HG03135 (cell line): ENCODE measurements at regions not wholly inside any gene's neighbourhood (a gene's known extent, or its start where the extent isn't known, plus 50 kb on each side); places are given as distances from the start of the nearest gene placed in this dataset.

Source experiments
- ATAC-seq: cut with Tn5 transposase; IDR thresholded peaks from one replicate; pipeline ENCODE4 v1.9.1; 2021; ENCODE audit warnings: mild to moderate bottlenecking, moderate library complexity; ENCODE audit not compliant: unreplicated experiment

DNA sequence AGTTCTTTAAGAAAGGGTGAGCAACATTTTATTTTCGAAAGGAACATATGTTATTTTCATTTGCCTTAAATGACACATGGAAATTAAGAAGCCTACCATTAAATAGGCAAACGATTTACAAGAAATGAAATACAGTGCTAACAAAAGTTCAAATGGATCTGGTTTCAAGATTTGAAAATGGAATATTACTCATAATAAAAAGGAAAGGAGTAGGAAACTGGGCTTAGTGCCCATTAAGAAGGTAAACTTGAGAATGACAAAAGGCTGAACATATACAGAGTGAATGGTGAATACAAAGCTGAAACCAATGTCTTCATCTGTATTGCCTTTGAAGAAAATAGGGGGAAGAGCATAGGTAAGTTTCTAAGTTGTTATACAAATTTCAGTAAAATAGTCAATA lies 974.2 kb upstream of the C9orf72 start:
- ATAC-seq, result no peak

DNA sequence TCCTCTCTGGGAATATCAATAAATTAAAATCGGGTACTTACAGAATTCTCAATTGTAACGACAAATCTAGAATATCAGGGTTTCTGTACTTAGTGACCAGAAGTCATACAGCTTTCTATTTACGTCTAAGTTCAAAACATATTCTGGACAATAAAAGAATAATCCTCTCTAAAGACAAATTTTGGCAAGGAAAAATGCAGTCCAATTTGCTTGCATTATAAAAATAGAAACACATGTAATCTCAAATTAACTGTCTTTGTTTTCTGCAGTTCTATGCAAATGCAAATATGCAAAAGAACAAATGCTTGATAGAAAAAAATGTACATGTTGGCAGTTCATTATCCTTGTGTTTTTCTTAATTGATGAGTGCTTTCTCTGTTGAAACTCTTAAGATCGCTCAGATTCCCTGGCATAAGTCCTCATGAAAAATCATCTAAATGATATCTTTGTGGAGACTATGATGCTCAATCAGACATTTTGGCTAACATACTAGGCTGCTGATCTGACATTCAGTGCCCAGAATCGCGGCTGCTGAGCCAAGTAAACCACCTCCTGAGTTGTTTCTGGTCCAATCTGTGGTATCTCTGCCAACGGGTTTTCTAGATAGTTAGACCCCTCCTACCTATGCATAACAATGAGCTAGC lies 990.1 kb upstream of the C9orf72 start:
- no peak for ATAC-seq

DNA sequence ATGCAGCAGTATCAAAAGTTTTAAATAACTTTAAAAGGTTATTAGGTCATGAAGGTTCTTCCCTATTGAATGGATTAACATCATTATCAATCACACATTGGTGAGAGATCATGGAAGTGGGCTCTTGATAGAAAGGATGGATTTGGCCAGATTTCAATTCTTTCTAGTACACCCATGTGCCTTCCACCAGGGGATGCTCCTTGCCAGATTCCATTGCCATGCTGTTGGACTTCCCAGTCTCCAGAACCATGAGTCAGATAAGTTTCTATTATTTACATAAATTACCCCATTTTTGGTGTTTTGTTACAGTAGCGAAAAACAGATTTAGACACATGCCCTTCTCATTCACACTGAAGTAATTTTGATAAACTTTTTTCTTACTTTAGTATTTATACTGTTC lies 1010.6 kb upstream of the C9orf72 start:
- ATAC-seq, result no peak

DNA sequence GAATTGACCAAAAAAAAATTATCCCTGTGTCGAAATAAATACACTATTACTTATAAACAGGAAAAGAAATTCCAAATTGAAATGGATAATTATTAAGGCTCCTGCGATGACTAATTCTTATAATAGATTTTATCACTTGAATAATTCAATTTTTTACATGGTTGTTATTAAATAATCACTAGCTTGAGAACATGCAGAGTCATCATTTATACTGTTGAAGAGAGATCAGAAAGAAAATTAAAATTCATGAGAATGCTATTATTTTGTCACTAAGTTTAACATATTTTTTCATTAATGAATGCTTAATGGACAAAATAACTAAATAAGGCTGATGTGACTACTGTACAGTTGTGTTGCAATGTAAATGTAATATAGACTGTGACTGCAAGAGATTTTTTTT lies 1011.3 kb upstream of the C9orf72 start:
- no peak for ATAC-seq

DNA sequence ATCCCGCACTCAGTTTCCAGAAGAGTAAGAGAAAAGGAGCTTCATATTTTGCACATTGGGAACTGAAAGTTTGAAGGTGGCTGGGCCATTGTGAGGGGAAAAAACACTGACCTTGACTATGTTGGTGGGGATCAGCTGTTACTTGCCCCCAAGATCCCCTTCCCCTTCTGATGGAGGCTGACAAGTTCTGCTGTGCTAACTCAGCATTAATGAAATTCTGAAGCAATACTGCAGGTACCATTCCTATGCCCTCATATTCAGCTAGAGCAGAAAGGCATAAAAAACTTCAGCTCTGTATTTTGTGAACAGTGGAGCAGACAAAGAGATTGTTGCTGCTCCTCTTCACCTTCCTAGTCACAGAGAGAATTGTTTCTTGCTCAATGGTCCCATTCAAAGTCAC lies 1013.8 kb upstream of the C9orf72 start:
- no peak for ATAC-seq

DNA sequence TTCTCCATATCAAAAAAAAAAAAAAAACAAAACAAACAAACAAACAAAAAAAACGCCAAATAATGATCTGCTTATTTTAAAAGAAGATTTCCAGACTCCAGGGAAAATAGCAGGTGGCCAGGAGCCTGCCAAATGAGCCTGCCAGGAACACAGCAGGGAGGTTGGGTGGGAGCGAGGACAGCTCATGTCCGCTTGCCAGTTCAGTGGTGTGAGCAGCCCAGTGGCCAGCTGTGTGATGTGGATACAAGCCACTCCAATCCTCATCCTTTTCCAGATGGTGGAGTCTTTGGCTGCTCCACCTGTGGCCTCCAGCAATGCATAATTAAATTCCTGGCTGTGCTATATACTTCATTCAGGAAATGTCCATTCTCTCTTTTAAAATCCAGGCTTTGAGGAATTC lies 1025.1 kb upstream of the C9orf72 start:
- ATAC-seq, result no peak

DNA sequence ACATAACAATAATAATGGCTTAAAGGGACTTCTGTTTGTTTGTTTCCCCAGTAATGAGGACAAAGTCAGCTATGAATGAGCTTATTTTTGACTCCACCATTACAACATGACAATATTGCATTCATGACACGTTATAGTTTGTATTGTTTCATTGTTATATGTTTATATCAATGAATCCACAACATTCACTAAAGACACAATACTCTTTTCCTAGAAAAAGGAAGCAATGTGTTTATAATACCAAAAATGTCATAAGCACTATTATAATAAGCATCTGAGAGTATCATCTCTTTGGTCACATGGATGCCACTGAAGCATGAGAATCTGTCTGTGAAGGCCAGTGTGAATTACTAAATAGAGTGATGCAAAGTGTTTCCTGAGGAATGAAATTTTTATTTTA lies 1026.9 kb upstream of the C9orf72 start:
- ATAC-seq, result no peak

DNA sequence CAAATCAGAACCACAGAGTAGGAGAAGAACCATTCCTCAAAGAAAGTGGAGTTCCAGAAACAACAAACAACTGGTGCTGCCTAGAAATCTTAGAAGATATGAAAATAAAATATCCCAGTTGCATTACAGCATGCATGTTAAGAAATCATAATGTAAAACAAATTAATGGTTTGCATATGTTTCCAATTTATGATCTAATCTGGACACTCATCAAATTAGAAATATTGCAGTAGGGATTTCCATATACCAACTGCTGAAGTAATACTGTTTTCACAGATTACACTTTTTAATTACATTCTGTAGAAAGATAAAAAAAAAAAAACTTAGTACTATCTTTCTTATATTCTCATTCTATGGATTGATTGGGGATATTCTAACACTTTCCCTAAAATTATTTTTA lies 1034.6 kb upstream of the C9orf72 start:
- ATAC-seq, result no peak

DNA sequence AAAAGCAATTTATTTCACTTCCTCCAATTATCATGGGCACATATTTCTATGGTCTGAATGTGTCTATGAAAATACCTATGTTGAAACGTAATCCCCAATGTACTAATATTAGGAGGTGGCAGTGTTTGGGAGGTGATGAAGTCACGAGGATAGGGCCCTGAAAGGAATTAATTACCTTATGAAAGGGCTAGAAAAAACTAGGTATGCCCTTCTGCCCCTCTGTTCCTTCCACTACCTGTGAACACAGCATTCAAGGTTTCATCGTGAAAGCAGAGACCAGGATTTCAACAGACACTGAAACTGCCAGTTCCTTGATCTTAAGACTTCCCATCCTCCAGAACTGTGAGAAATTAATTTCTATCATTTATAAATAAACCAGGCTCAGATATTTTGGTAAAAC lies 1037.1 kb upstream of the C9orf72 start:
- no peak for ATAC-seq

DNA sequence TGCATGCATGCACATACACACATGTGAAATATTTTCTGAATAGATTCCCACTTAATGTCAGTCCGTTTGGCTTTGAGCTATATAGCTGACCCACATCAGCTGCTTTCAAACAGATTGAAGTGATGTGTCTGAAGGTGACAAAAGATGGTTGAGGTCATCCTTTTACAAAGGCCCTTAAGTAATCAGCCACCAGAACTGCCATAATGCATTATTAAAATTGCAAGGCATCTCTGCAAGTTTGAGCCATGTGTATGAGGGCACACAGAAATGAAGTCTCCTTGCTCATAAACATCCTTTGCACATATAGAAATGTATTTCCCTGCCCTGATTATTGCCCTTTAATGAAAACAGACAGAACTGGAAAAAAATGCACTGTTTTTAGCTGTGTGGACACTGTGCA lies 1043.0 kb upstream of the C9orf72 start:
- no peak for ATAC-seq

DNA sequence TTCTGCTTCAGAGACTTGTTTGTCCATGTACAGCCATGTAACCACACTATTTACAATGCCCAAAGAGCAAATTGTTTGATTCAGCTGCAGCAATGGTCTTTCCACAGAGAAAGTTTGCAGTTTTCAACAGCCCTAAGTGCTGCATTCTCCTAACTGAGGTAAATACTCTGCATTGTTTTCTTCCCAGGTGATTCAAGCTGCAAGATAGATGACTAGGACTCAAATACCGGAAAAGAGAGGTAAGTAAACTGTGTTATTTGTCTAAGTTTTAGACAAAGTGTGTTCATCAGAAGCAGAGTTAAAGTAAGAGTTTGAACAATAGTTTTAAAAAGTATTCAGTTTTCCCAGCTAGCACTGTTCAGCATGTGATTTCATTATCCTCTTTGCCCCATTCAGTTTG lies 1046.7 kb upstream of the C9orf72 start:
- no peak for ATAC-seq

DNA sequence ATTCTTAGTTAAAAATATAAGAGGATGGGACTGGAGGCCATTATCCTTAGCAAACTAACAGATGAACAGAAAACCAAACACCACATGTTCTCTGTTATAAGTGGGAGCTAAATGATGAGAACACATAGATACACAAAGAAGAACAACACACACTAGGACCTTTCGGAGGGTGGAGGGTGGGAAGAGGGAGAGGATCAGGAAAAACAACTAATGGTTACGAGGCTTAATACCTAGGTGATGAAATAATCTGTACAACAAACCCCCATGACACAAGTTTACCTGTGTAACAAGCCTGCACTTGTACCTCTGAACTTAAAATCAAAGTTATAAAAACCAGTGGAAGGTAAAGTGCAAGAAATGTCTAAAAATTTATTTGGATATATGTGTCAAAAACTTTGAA lies 1047.4 kb upstream of the C9orf72 start:
- no peak for ATAC-seq

DNA sequence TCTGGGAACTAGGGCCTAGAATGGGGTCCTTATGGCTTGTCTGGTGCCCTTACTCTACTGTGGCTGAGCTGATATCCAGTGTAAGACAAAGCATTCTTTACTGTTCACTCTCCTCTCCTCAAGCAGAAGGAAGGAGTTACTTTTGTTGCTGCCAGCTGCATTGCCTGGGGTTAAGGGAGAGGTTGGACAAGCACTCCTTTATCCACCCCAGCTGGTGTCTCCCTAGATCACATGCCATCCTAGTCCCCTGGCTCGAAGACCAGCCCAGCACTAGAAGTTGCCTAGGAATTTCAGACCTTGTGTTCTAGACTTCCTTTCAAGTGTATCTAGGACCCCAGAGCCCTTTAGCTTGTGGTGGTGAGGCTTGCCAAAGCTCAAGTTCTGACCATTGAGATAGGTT lies 1051.5 kb upstream of the C9orf72 start:
- ATAC-seq, result no peak

DNA sequence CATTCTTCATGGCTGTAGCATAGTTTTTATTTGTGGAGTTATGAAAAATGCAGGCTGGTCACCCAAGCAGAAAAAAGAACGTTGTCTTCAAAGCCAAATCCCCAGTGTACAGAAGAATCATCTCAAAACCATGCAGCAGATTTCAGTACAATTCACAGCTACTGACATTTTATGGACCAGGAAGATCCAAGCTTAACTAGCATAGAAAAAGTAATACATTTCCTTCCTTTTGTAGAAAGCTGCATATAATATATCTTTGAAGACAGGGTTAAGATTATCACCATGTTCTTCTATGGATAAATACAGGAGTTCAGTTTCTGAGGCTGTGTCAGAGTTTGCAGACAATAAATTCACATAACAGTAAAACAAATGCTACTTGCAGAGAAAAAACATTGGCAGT lies 1054.8 kb upstream of the C9orf72 start:
- no peak for ATAC-seq

DNA sequence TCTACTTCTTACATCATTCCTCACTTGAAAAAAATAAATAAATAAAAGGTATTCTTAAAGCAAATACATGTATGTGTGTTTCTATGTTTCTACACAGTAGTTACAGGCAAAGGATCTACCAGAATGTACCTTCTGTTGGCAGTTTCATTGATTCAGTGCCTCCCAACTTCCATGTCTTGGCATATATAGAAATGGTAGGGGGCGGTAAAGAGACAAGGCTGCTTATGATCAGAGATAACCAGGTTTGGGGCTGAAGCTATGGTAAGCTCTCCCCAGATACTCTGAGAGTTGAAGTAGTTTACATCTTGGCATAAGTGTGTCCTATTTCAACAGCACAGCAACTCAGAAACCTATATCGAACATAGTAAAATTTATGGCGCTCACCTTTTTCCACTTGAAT lies 1075.4 kb upstream of the C9orf72 start:
- ATAC-seq, result no peak

DNA sequence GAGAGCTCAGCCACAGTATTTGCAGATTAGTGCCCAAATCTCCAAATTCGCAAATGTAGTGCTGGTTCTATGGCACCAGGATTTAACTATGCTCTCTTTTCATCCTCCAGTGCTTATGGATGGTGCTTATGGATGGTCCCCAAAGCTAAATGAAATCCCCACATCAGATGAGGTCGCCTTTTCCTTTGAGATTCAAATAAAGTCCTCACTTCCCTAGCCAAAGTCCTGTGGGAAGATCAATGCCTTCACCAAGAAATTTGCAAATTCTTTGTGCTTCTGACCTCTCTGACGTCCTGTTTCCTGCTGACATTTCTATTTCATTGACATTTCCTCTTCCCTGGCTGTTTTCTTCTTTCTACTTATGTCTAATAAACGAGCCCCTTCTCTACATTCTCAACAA lies 1077.0 kb upstream of the C9orf72 start:
- no peak for ATAC-seq

DNA sequence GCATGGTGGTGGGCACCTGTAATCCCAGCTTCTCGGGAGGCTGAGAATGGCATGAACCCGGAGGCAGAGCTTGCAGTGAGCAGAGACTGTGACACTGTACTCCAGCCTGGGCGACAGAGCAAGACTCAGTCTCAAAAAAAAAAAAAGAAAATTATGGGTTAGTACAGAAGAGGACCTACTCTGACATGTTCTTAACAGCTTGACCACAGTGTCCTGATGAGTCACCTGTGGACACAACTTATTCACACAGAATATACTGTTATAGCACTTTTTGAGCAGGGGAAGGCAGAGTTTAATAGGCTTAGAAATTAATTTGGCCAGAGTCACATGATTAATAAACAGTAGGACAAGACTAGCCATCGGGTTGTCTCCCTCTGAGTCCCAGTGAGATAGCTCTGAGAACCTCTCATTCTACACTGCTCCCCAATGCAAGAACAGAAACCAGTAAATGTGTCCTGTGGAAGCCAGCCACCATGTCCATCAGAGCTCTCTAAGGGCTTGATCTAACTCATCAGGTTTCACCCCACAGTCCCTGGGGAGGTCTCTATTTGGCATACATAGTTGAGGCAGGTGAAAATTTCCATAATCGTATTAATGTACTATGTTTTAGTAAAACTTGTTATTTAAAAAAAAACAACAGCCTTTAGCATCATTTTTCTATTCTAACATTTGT lies 1077.9 kb upstream of the C9orf72 start:
- no peak for ATAC-seq

DNA sequence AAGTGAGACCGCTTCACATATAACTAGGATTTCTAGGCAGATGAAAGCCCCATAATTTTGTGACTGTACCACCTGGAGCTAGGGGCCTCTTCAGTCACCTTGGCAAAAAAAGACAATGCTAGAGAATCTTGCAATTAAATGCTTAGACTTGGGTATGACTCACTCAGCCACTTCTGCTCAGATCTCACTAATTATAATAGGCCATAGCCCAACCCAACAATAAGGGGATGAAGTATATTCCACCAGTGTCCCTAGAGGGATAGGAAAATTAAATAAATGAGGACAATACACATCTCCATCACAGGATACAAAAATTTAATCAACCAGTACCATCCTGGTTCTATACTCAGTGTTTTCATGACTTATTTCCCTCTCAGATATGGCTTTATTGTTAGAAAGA lies 1079.9 kb upstream of the C9orf72 start:
- ATAC-seq, result no peak

DNA sequence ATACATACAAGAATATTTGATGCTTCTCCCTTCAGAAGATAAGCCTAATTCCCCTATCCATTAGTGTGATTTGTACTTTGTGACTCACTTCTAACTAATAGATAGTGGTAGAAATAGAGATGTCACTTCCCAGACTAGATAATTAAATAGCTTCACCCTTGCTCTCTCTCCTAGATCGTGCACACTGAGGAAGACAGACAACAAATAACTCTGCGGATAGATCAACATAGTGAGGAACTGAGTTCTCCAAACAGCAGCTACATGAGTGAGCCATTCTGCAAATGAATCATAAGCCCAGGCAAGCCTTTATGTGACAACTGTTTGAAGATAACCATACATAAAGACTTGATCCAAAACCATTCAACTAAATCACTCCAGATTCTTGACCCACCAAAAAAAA lies 1083.4 kb upstream of the C9orf72 start:
- ATAC-seq, result no peak

DNA sequence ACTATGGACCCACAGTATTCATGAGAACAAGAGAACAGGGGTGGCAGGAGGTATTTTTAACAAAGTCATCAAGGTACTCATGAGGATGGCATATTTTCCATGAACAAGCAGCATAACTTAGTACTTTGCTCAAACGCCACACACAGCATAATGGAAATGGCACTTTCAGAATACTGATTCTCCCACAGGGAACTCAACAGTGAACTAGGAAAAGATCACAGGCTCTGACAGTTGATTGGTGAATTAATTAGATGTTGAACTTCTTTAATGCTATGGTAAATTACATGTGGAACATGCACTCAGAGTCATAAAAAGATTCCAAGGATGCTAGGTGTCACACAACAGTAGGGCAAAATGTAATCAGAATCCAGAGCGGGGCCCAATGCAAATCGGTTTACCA lies 1088.6 kb upstream of the C9orf72 start:
- ATAC-seq, result no peak

DNA sequence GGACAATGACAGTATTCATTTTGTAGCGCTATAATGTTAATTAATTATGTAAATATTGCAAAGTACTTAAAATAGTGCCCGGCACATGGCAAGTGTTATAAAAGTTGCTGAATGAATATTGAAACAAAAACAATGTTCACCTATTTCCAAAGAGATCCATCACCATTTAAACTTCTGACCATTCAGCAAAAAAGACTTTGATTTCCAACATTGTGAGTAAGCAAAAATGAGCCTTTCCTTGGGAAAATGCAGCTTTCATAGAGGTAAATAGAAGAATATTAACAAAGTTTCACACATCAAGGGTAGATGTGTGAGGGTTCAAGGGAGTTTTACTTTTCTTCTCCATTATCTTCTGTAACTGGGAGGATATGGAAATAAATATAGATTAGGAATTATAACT lies 1089.4 kb upstream of the C9orf72 start:
- no peak for ATAC-seq

DNA sequence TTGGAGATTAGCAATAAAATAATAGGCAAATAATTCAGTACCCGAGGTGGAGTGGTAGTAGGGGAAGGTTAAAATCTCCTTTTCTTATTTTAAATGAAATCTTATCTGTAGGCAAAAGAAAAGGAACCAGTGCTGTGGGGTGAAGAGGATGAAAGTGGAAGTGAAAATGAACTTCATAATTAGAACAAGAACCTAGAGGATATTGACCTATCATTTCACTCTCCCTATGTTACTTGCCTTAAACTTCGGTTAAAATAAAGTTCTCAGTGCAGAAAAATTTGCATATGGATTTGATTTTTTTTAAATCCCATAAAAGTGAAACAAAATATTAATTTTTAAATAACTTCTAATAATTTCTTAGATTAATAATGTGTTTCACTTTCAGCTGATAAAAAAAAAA lies 1094.9 kb upstream of the C9orf72 start:
- peak; percentile 76 for ATAC-seq

DNA sequence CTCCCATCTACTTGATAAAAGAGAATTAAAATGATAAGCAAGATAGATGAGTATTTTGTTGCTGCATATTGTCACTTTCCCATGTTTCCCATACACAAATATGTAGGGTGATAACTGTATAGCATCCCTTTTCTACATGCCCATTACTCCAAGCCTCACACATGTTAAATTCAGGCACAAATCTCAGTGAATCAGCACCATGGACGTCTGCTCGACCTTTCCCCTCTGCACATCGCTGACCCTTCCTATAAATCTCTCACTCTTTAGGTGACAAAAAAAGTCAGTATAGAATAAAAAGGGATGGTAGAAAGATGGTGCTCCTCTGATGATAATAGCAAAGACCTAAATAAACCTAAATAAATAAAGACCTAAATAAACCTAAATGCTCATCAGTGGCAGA lies 1097.7 kb upstream of the C9orf72 start:
- ATAC-seq, result no peak
